ENCODE measurements at regions not wholly inside any gene's neighbourhood (a gene's known extent, or its start where the extent isn't known, plus 50 kb on each side); places are given as distances from the start of the nearest gene placed in this dataset.

DNA sequence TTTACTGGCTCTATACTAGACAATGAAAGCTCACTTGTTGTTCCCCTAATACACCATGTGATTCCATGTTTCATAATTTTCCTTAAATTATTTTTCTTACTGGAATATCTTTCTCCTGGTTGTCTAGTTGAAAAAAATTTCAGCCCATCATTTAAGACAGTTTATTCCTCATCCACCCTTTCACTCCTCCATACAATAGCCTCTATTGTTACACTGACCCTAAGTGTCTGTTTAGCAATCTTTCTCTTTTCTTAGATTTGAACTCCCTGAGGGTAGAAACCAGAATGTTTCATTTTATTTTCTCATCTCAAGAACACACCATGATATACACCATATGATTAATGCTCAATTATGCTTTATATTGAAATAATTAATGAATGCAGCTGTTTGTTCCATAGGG, 413.4 kb upstream of the ITGA1 start:
- Histone ChIP-seq H4K20me1 (ENCODE audit: control insufficient read depth, insufficient read depth, low read depth, low read length) (no peaks in the 10 kb centered on the region), H3K27me3 (ENCODE audit: control insufficient read depth, low read length) (no peaks in the 10 kb centered on the region), H3K36me3 (ENCODE audit: control insufficient read depth, low read length) (no peaks in the 10 kb centered on the region), H3K4me2 (ENCODE audit: low read length) (no peak overlapping the region), H3F3A (ENCODE audit: control insufficient read depth, insufficient read depth) (no peaks in the 10 kb centered on the region), H3K4me3 (ENCODE audit: low read length) (no peak overlapping the region), H3K27ac (ENCODE audit: low read depth, low read length) (no peak overlapping the region), H3K4me1 (ENCODE audit: control insufficient read depth, low read length) (no peaks in the 10 kb centered on the region), H3K9me2 (replicated peaks; ENCODE audit: control insufficient read depth, low read length) (no peaks in the 10 kb centered on the region), H3K79me2 (ENCODE audit: control insufficient read depth, low read length) (no peaks in the 10 kb centered on the region), H3K9me3 (ENCODE audit: control insufficient read depth, insufficient read depth, low read length) (no peaks in the 10 kb centered on the region)
- no peak for TF ChIP-seq EZH2phosphoT487 (IDR thresholded peaks at IDR 0.05; ENCODE audit: borderline replicate concordance, low read length)
- TF ChIP-seq, protein P1, sequence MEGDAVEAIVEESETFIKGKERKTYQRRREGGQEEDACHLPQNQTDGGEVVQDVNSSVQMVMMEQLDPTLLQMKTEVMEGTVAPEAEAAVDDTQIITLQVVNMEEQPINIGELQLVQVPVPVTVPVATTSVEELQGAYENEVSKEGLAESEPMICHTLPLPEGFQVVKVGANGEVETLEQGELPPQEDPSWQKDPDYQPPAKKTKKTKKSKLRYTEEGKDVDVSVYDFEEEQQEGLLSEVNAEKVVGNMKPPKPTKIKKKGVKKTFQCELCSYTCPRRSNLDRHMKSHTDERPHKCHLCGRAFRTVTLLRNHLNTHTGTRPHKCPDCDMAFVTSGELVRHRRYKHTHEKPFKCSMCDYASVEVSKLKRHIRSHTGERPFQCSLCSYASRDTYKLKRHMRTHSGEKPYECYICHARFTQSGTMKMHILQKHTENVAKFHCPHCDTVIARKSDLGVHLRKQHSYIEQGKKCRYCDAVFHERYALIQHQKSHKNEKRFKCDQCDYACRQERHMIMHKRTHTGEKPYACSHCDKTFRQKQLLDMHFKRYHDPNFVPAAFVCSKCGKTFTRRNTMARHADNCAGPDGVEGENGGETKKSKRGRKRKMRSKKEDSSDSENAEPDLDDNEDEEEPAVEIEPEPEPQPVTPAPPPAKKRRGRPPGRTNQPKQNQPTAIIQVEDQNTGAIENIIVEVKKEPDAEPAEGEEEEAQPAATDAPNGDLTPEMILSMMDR (IDR thresholded peaks at IDR 0.05; ENCODE audit: low read depth, low read length, poor library complexity, severe bottlenecking): no peak

DNA sequence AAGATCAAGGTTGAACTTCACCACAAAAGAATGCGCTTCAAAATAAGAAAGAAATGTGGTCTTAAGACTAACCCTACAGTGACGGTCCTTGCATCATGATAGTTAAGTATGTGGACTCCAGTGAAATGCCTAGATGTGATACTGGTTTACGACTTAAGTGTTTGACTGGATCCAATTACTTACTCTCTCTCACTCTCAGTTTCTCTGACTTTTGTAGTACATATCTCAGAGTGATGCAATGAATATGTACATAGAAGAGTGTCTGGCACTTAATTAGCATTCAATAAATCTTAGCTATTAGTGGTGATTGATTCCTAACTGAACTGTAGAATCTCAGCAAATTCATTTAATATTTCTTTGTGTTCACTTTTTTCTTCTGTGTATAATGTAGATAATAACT, 411.7 kb upstream of the ITGA1 start:
- Histone ChIP-seq H3K4me3 (ENCODE audit: low read length) (no peak overlapping the region), H3K4me2 (ENCODE audit: low read length) (no peak overlapping the region), H3F3A (ENCODE audit: control insufficient read depth, insufficient read depth) (no peaks in the 10 kb centered on the region), H3K4me1 (ENCODE audit: control insufficient read depth, low read length) (no peaks in the 10 kb centered on the region), H3K9me2 (replicated peaks; ENCODE audit: control insufficient read depth, low read length) (no peaks in the 10 kb centered on the region), H3K9me3 (ENCODE audit: control insufficient read depth, insufficient read depth, low read length) (no peaks in the 10 kb centered on the region), H3K36me3 (ENCODE audit: control insufficient read depth, low read length) (no peaks in the 10 kb centered on the region), H3K27me3 (ENCODE audit: control insufficient read depth, low read length) (no peaks in the 10 kb centered on the region), H3K27ac (ENCODE audit: low read depth, low read length) (no peak overlapping the region), H3K79me2 (ENCODE audit: control insufficient read depth, low read length) (no peaks in the 10 kb centered on the region), H4K20me1 (ENCODE audit: control insufficient read depth, insufficient read depth, low read depth, low read length) (no peaks in the 10 kb centered on the region)
- TF ChIP-seq EZH2phosphoT487 (IDR thresholded peaks at IDR 0.05; ENCODE audit: borderline replicate concordance, low read length): no peak
- TF ChIP-seq, protein P1 (IDR thresholded peaks at IDR 0.05; ENCODE audit: low read depth, low read length, poor library complexity, severe bottlenecking): no peak

DNA sequence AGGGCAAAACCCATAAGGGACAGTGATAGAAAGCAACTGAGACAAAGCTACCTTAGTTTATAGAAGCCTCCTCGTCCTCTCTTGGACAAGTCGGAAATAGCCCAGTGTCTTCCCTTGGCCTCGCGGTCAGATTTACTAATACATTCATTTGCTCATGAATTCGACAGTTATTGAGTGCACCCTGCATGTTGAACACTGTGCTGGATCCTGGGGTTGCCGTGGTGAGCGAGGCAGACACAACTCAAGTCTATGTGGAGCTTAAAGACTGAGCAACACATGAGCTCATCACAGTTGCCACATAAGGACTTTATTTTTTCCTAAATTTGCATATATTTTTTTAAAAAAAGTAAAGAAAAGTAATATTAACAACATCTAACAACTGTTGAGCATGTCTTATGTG, 411.1 kb upstream of the ITGA1 start:
- H3K4me1 ChIP-seq (ENCODE audit: control insufficient read depth, low read length): no peaks in the 10 kb centered on the region
- H3K27me3 ChIP-seq (ENCODE audit: control insufficient read depth, low read length): no peaks in the 10 kb centered on the region
- TF ChIP-seq, protein P1 (IDR thresholded peaks at IDR 0.05; ENCODE audit: low read depth, low read length, poor library complexity, severe bottlenecking): no peak
- no peak for TF ChIP-seq EZH2phosphoT487 (IDR thresholded peaks at IDR 0.05; ENCODE audit: borderline replicate concordance, low read length)
- no peaks in the 10 kb centered on the region for H3K9me3 ChIP-seq (ENCODE audit: control insufficient read depth, insufficient read depth, low read length)
- no peaks in the 10 kb centered on the region for H3K9me2 ChIP-seq (replicated peaks; ENCODE audit: control insufficient read depth, low read length)
- no peaks in the 10 kb centered on the region for H3K79me2 ChIP-seq (ENCODE audit: control insufficient read depth, low read length)
- no peak overlapping the region for H3K27ac ChIP-seq (ENCODE audit: low read depth, low read length)
- no peaks in the 10 kb centered on the region for H3F3A ChIP-seq (ENCODE audit: control insufficient read depth, insufficient read depth)
- no peaks in the 10 kb centered on the region for H3K36me3 ChIP-seq (ENCODE audit: control insufficient read depth, low read length)
- H4K20me1 ChIP-seq (ENCODE audit: control insufficient read depth, insufficient read depth, low read depth, low read length): no peaks in the 10 kb centered on the region
- no peak overlapping the region for H3K4me3 ChIP-seq (ENCODE audit: low read length)
- no peak overlapping the region for H3K4me2 ChIP-seq (ENCODE audit: low read length)

DNA sequence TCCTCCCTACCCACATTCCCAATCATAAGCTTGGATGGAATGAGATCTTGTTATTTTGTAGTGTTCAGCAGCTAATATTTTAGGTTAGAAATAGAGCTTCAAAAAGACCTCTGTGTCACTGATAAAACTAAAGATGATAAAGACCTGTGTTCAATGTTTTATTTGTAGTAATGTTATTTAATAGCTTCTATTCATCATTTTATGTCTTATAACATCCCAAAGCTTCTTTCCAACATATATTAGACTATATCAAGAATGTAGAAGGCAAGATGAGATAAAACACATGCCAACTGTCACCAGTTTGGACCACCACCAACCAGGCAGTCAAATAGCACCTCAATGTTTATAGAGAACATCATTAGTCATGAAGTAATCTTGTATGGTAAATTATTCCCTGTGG, 409.5 kb upstream of the ITGA1 start:
- H3F3A ChIP-seq (ENCODE audit: control insufficient read depth, insufficient read depth): no peaks in the 10 kb centered on the region
- H3K4me3 ChIP-seq (ENCODE audit: low read length): no peak overlapping the region
- no peaks in the 10 kb centered on the region for H3K9me3 ChIP-seq (ENCODE audit: control insufficient read depth, insufficient read depth, low read length)
- TF ChIP-seq, protein P1 (IDR thresholded peaks at IDR 0.05; ENCODE audit: low read depth, low read length, poor library complexity, severe bottlenecking): no peak
- TF ChIP-seq EZH2phosphoT487 (IDR thresholded peaks at IDR 0.05; ENCODE audit: borderline replicate concordance, low read length): no peak
- H3K79me2 ChIP-seq (ENCODE audit: control insufficient read depth, low read length): no peaks in the 10 kb centered on the region
- H3K4me2 ChIP-seq (ENCODE audit: low read length): no peak overlapping the region
- no peaks in the 10 kb centered on the region for H3K27me3 ChIP-seq (ENCODE audit: control insufficient read depth, low read length)
- H4K20me1 ChIP-seq (ENCODE audit: control insufficient read depth, insufficient read depth, low read depth, low read length): no peaks in the 10 kb centered on the region
- H3K9me2 ChIP-seq (replicated peaks; ENCODE audit: control insufficient read depth, low read length): no peaks in the 10 kb centered on the region
- no peaks in the 10 kb centered on the region for H3K4me1 ChIP-seq (ENCODE audit: control insufficient read depth, low read length)
- no peaks in the 10 kb centered on the region for H3K36me3 ChIP-seq (ENCODE audit: control insufficient read depth, low read length)
- H3K27ac ChIP-seq (ENCODE audit: low read depth, low read length): no peak overlapping the region

Measured in DOHH2 (cell line).